ENCODE measurements at regions not wholly inside any gene's neighbourhood (a gene's known extent, or its start where the extent isn't known, plus 50 kb on each side); places are given as distances from the start of the nearest gene placed in this dataset.

DNA sequence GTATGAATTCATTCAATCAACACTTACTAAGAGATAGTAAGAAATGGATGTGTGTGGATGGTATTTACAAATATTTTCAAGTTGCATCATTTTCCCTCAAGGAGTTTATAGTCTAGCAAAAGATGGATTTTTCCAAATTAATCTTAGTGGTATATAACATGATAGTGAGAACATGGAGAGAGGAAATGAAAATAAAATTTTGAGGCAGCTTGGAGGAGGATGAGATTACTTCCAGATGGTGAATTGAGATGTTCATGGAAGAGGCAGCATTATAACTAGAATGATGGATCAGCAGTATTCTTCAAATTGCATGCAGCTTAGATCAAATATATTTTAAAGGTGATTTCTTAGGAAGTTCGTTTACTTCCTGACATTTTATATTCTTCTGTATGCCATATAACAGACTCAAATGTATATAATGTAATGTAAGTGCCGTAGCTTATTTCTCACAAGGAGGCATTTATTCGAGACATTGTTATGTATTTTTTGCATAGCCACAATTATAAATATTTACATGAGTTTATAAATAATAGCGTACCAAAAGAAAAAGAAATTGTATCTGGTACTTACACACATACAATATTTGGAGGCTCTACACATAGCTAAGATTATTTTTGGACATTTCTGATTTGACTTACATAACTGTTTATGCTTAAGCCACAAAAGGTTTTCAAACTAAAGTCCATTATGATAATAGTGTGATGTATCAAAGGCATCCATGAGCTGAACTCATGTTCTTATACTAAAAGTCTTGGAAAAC, 439.4 kb downstream of the SPRY1 start:
- H4K20me1 ChIP-seq (ENCODE audit: insufficient read depth): no peaks in the 10 kb centered on the region
- H3K27ac ChIP-seq: peak overlapping the region; percentile 63
- TF ChIP-seq, protein P1, sequence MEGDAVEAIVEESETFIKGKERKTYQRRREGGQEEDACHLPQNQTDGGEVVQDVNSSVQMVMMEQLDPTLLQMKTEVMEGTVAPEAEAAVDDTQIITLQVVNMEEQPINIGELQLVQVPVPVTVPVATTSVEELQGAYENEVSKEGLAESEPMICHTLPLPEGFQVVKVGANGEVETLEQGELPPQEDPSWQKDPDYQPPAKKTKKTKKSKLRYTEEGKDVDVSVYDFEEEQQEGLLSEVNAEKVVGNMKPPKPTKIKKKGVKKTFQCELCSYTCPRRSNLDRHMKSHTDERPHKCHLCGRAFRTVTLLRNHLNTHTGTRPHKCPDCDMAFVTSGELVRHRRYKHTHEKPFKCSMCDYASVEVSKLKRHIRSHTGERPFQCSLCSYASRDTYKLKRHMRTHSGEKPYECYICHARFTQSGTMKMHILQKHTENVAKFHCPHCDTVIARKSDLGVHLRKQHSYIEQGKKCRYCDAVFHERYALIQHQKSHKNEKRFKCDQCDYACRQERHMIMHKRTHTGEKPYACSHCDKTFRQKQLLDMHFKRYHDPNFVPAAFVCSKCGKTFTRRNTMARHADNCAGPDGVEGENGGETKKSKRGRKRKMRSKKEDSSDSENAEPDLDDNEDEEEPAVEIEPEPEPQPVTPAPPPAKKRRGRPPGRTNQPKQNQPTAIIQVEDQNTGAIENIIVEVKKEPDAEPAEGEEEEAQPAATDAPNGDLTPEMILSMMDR (conservative IDR thresholded peaks at IDR 0.05; ENCODE audit: low read depth, low read length): no peak
- peak overlapping the region; percentile 14; the same call in 1 of the 2 replicates for H3K9ac ChIP-seq
- no peak overlapping the region for H2AFZ ChIP-seq (ENCODE audit: low read depth)
- peaks cover 40% of the 10 kb centered on the region for H3K4me1 ChIP-seq (ENCODE audit: low read depth, poor library complexity, severe bottlenecking)
- no peaks in the 10 kb centered on the region for H3K79me2 ChIP-seq (ENCODE audit: insufficient read depth, low read depth)
- H3K36me3 ChIP-seq (ENCODE audit: insufficient read depth): no peaks in the 10 kb centered on the region
- H3K27me3 ChIP-seq (ENCODE audit: insufficient read depth, low read depth): no peaks in the 10 kb centered on the region
- H3K4me2 ChIP-seq: peak overlapping the region; percentile 50
- H3K4me3 ChIP-seq (IDR thresholded peaks at IDR 0.05; ENCODE audit: insufficient read depth, low read depth, low read length): no peak overlapping the region

DNA sequence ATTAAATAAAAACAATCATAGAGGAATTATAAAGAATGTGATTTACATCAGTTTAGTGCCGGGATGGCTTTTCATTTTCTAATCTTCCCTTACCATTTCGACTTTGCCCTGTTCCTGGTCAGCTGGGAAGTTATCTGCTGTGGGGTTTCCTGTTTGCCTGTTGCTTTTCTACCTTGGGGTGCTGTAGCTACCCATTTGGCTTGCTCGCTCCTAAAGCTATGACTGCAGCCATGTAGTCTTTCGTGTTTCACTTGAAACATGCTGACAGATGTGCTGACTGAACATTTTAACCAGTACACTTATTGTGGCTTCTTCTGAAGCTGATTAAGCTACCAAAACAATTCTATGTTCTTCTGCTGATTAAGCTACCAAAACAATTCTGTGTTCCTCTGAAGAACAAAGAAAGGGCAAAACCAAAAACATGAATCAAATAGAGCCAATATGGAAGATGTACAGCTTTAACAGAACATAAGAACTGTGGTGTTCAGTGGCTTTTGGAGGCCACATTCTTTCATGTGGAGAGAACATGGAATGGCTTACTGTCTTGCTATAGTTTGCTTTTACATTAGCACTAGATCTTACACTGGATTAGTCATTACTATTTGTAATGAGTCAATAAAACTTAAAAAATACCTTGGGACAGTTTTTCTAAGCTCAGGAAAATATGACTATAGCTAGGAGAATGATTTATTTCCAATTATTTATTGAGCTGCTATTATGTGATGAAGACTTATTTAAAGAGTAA, 440.4 kb downstream of the SPRY1 start:
- no peaks in the 10 kb centered on the region for H3K27me3 ChIP-seq (ENCODE audit: insufficient read depth, low read depth)
- no peak overlapping the region for H3K4me3 ChIP-seq (IDR thresholded peaks at IDR 0.05; ENCODE audit: insufficient read depth, low read depth, low read length)
- peak overlapping the region; percentile 50 for H3K4me2 ChIP-seq
- TF ChIP-seq, protein P1 (conservative IDR thresholded peaks at IDR 0.05; ENCODE audit: low read depth, low read length): no peak
- no peaks in the 10 kb centered on the region for H4K20me1 ChIP-seq (ENCODE audit: insufficient read depth)
- no peaks in the 10 kb centered on the region for H3K36me3 ChIP-seq (ENCODE audit: insufficient read depth)
- H3K9ac ChIP-seq: peak overlapping the region; percentile 14; the same call in 1 of the 2 replicates
- peak overlapping the region; percentile 63 for H3K27ac ChIP-seq
- peaks cover 40% of the 10 kb centered on the region for H3K4me1 ChIP-seq (ENCODE audit: low read depth, poor library complexity, severe bottlenecking)
- H3K79me2 ChIP-seq (ENCODE audit: insufficient read depth, low read depth): no peaks in the 10 kb centered on the region
- peak overlapping the region; percentile 62 for H2AFZ ChIP-seq (ENCODE audit: low read depth)

- Histone ChIP-seq H3K4me1 (ENCODE audit: low read depth, poor library complexity, severe bottlenecking) (peaks cover 40% of the 10 kb centered on the region), H2AFZ (ENCODE audit: low read depth) (no peak overlapping the region), H3K27me3 (ENCODE audit: insufficient read depth, low read depth) (no peaks in the 10 kb centered on the region), H3K4me2 (no peak overlapping the region), H3K79me2 (ENCODE audit: insufficient read depth, low read depth) (no peaks in the 10 kb centered on the region), H3K4me3 (IDR thresholded peaks at IDR 0.05; ENCODE audit: insufficient read depth, low read depth, low read length) (no peak overlapping the region), H3K36me3 (ENCODE audit: insufficient read depth) (no peaks in the 10 kb centered on the region), H3K9ac (no peak overlapping the region), H3K27ac (no peak overlapping the region), H4K20me1 (ENCODE audit: insufficient read depth) (no peaks in the 10 kb centered on the region)
- TF ChIP-seq, protein P1 (conservative IDR thresholded peaks at IDR 0.05; ENCODE audit: low read depth, low read length): no peak
Measured at GRCh38 chr4:123838474-123838873, 441.9 kb downstream of the SPRY1 start.

GRCh38 chr4:123840197-123840596, 443.6 kb downstream of the SPRY1 start:
- no peak overlapping the region for H3K9ac ChIP-seq
- H3K4me3 ChIP-seq (IDR thresholded peaks at IDR 0.05; ENCODE audit: insufficient read depth, low read depth, low read length): no peak overlapping the region
- peaks cover 29% of the 10 kb centered on the region for H3K4me1 ChIP-seq (ENCODE audit: low read depth, poor library complexity, severe bottlenecking)
- H3K36me3 ChIP-seq (ENCODE audit: insufficient read depth): no peaks in the 10 kb centered on the region
- H2AFZ ChIP-seq (ENCODE audit: low read depth): no peak overlapping the region
- no peak overlapping the region for H3K4me2 ChIP-seq
- H3K27me3 ChIP-seq (ENCODE audit: insufficient read depth, low read depth): no peaks in the 10 kb centered on the region
- no peaks in the 10 kb centered on the region for H4K20me1 ChIP-seq (ENCODE audit: insufficient read depth)
- no peaks in the 10 kb centered on the region for H3K79me2 ChIP-seq (ENCODE audit: insufficient read depth, low read depth)
- no peak overlapping the region for H3K27ac ChIP-seq
- TF ChIP-seq, protein P1 (conservative IDR thresholded peaks at IDR 0.05; ENCODE audit: low read depth, low read length): no peak

All from KMS-11 (cell line).